ENCODE measurements at regions not wholly inside any gene's neighbourhood (a gene's known extent, or its start where the extent isn't known, plus 50 kb on each side); places are given as distances from the start of the nearest gene placed in this dataset.
A peak's percentile ranks its signal among the peaks of the same experiment; 100 is the strongest.

- H3K9me2 ChIP-seq (replicated peaks; ENCODE audit: low read depth, low read length) = no peaks in the 10 kb centered on the region
- no peak overlapping the region for H3K9ac ChIP-seq (ENCODE audit: low read depth, low read length, poor library complexity, severe bottlenecking)
- no peaks in the 10 kb centered on the region for H4K20me1 ChIP-seq (ENCODE audit: insufficient read depth, low read length, poor library complexity, severe bottlenecking)
- H3K9me3 ChIP-seq (ENCODE audit: insufficient read depth, low read depth, low read length) = no peaks in the 10 kb centered on the region
- no peak overlapping the region for H3K4me3 ChIP-seq (ENCODE audit: low read length, poor library complexity, severe bottlenecking)
- peaks cover 27% of the 10 kb centered on the region for H3K4me1 ChIP-seq (ENCODE audit: insufficient read depth, low read length, poor library complexity, severe bottlenecking)
- no peak overlapping the region for H2AFZ ChIP-seq (ENCODE audit: low read length)
- H3F3A ChIP-seq (ENCODE audit: low read depth) = no peaks in the 10 kb centered on the region
- H3K79me2 ChIP-seq (ENCODE audit: insufficient read depth, low read length) = no peaks in the 10 kb centered on the region
- H3K27me3 ChIP-seq (ENCODE audit: insufficient read depth, low read length, poor library complexity, severe bottlenecking) = no peaks in the 10 kb centered on the region
- TF ChIP-seq CTCF (conservative IDR thresholded peaks at IDR 0.05; ENCODE audit: low read length) (no peak), EZH2phosphoT487 (IDR thresholded peaks at IDR 0.05; ENCODE audit: borderline replicate concordance) (no peak)
- H3K4me2 ChIP-seq (ENCODE audit: low read depth, low read length, poor library complexity, severe bottlenecking) = no peak overlapping the region
- H3K36me3 ChIP-seq (ENCODE audit: insufficient read depth, low read length) = no peaks in the 10 kb centered on the region
Measured at GRCh38 chr11:45378516-45378915, 92.4 kb upstream of the SYT13 start.

GRCh38 chr11:45374653-45375059 is 88.5 kb upstream of the SYT13 start:
- Histone ChIP-seq H3K9ac (ENCODE audit: low read depth, low read length, poor library complexity, severe bottlenecking) (no peak overlapping the region), H3K4me2 (ENCODE audit: low read depth, low read length, poor library complexity, severe bottlenecking) (peak overlapping the region; percentile 6), H3K27me3 (ENCODE audit: insufficient read depth, low read length, poor library complexity, severe bottlenecking) (no peaks in the 10 kb centered on the region), H3K9me3 (ENCODE audit: insufficient read depth, low read depth, low read length) (no peaks in the 10 kb centered on the region), H3K4me3 (ENCODE audit: low read length, poor library complexity, severe bottlenecking) (no peak overlapping the region), H4K20me1 (ENCODE audit: insufficient read depth, low read length, poor library complexity, severe bottlenecking) (no peaks in the 10 kb centered on the region), H2AFZ (ENCODE audit: low read length) (no peak overlapping the region), H3K36me3 (ENCODE audit: insufficient read depth, low read length) (no peaks in the 10 kb centered on the region), H3K79me2 (ENCODE audit: insufficient read depth, low read length) (no peaks in the 10 kb centered on the region), H3F3A (ENCODE audit: low read depth) (no peaks in the 10 kb centered on the region), H3K4me1 (ENCODE audit: insufficient read depth, low read length, poor library complexity, severe bottlenecking) (peaks cover 9% of the 10 kb centered on the region), H3K9me2 (replicated peaks; ENCODE audit: low read depth, low read length) (no peaks in the 10 kb centered on the region)
- TF ChIP-seq EZH2phosphoT487 (IDR thresholded peaks at IDR 0.05; ENCODE audit: borderline replicate concordance) (no peak), CTCF (conservative IDR thresholded peaks at IDR 0.05; ENCODE audit: low read length) (no peak)

- H3K79me2 ChIP-seq (ENCODE audit: insufficient read depth, low read length) = no peaks in the 10 kb centered on the region
- no peak overlapping the region for H3K9ac ChIP-seq (ENCODE audit: low read depth, low read length, poor library complexity, severe bottlenecking)
- no peak overlapping the region for H2AFZ ChIP-seq (ENCODE audit: low read length)
- peaks cover 9% of the 10 kb centered on the region for H3K4me1 ChIP-seq (ENCODE audit: insufficient read depth, low read length, poor library complexity, severe bottlenecking)
- no peaks in the 10 kb centered on the region for H3K9me3 ChIP-seq (ENCODE audit: insufficient read depth, low read depth, low read length)
- H3F3A ChIP-seq (ENCODE audit: low read depth) = no peaks in the 10 kb centered on the region
- H3K27me3 ChIP-seq (ENCODE audit: insufficient read depth, low read length, poor library complexity, severe bottlenecking) = no peaks in the 10 kb centered on the region
- H3K4me3 ChIP-seq (ENCODE audit: low read length, poor library complexity, severe bottlenecking) = no peak overlapping the region
- no peaks in the 10 kb centered on the region for H3K9me2 ChIP-seq (replicated peaks; ENCODE audit: low read depth, low read length)
- peak overlapping the region; percentile 6 for H3K4me2 ChIP-seq (ENCODE audit: low read depth, low read length, poor library complexity, severe bottlenecking)
- TF ChIP-seq CTCF (conservative IDR thresholded peaks at IDR 0.05; ENCODE audit: low read length) (no peak), EZH2phosphoT487 (IDR thresholded peaks at IDR 0.05; ENCODE audit: borderline replicate concordance) (no peak)
- no peaks in the 10 kb centered on the region for H4K20me1 ChIP-seq (ENCODE audit: insufficient read depth, low read length, poor library complexity, severe bottlenecking)
- no peaks in the 10 kb centered on the region for H3K36me3 ChIP-seq (ENCODE audit: insufficient read depth, low read length)
Measured at GRCh38 chr11:45374130-45374529, 88.0 kb upstream of the SYT13 start.

Measured in Loucy (cell line).